NOMO-1 treated with dmso at 0.1 percent for 144 hours (cell line): ENCODE measurements at regions not wholly inside any gene's neighbourhood (a gene's known extent, or its start where the extent isn't known, plus 50 kb on each side); places are given as distances from the start of the nearest gene placed in this dataset.

Experiments used
- DNase-seq: peaks from one replicate; lab custom pipeline; 2025; ENCODE audit not compliant: unreplicated experiment; lab: John Stamatoyannopoulos, UW

DNA sequence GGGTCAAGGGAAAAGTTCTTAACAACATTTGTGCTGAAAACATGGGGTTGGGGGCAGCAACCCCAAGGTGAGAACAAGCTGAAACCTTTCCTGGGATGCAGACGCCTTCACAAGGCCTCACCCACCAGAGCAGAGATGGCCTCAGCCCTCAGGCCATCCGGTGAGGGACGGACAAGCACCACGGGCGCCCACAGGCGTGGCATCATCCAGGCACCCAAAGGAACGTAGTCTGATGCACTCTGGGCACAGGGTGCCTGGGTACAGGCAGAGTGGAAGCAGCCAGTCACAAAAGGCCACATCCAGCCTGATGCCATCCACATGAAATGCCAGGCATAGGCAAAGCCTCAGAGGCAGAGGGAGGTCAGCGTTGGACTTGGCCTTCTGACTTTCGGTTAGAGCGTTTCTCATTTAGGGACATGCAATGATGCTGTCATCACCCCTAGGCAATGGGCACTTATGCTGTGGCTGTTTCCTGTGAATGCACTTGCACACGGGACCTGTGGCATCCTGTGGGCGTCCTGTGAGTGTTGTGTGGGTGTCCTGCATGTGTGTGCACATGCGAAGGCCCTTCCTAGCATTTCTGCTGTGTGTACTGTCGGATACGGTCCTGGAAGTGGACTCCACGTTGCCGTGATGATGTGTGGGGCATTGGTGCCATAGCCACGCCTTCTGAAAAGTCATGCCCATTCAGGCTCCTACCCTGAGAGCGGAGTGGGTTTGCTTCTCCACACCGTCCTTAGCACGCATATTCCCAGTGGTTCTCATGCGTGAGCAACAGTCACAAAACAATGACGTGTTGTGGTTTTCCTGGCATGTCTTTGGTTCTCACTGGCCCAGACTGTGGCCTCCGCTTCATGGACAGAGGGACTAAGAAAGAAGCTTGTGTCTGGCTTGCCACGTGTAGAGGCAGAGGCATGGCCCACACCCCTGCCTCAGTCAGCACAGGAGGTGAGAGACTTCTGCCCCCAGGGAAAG, 52.7 kb upstream of the ZNF469 start:
- DNase-seq: no peak

- DNase-seq: no peak
Observed at GRCh38 chr16:88330971-88331890, 51.5 kb upstream of the ZNF469 start.

GRCh38 chr16:88331989-88332920, 50.5 kb upstream of the ZNF469 start:
- no peak for DNase-seq

DNA sequence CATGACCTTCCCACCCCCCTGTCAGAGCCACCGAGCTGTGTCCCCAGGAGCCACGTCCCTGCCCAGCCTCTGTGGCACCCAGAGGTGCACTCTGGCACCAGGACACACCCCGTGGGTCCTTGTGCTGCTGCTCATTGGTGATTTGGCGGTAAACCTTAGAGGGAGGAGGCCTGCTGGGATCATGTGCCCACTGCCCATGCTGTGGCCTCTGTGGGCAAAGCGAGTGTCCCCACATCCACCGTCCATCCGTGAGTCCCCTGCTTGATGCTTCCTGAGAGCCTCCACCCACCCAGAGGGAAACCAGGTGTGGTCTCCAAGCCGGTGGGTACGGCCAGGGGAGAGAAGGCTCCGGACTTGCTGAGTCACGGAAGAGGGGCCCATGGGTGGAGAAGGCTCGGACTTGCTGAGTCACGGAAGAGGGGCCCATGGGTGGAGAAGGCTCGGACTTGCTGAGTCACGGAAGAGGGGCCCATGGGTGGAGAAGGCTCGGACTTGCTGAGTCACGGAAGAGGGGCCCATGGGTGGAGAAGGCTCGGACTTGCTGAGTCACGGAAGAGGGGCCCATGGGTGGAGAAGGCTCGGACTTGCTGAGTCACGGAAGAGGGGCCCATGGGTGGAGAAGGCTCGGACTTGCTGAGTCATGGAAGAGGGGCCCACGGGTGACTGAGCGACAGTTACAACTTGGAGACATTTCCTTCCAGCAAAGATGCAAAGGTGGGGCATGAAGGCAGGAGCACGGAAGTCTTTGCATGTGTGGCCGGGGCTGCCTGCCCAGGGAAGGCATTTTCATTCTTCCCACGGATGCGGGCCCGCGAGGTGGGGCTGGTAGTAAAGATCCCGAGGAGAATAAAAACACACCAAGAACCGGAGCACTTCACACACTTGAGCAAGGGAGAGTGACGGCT, 49.6 kb upstream of the ZNF469 start:
- peak; percentile 60 for DNase-seq
